ENCODE measurements at regions not wholly inside any gene's neighbourhood (a gene's known extent, or its start where the extent isn't known, plus 50 kb on each side); places are given as distances from the start of the nearest gene placed in this dataset.
A peak's percentile ranks its signal among the peaks of the same experiment; 100 is the strongest.

GRCh38 chr5:124318661-124319060 is 427.8 kb downstream of the ZNF608 start:
- no peaks in the 10 kb centered on the region for H3K36me3 ChIP-seq
- WGBS, 4 donors, result 93 to 97% (median 96%) methylated on average over 1 of the region's 1 CpG
- H3K4me1 ChIP-seq, result no peaks in the 10 kb centered on the region
- TF ChIP-seq POLR2A (IDR thresholded peaks at IDR 0.05) (no peak), CTCF (IDR thresholded peaks at IDR 0.05) (no peak)
- H3K27me3 ChIP-seq, result no peaks in the 10 kb centered on the region
- H3K4me3 ChIP-seq, result no peak overlapping the region
- intact Hi-C loops (cut with DNase I), result no loop called here
- H3K27ac ChIP-seq, result no peak overlapping the region
- H3K9me3 ChIP-seq, result peaks cover 0 to 3% (median 0%) of the 10 kb centered on the region in 12 donors
- no peak for ATAC-seq
- no peak for DNase-seq

GRCh38 chr5:124317451-124317850 is 429.0 kb downstream of the ZNF608 start:
- 86 to 95% (median 90%) methylated on average over 3 of the region's 3 CpGs for WGBS, 4 donors
- TF ChIP-seq POLR2A (IDR thresholded peaks at IDR 0.05), result no peak
- no peak for TF ChIP-seq CTCF (IDR thresholded peaks at IDR 0.05)
- intact Hi-C loops (cut with DNase I), result no loop called here
- Histone ChIP-seq H3K4me3 (no peak overlapping the region), H3K27me3 (no peaks in the 10 kb centered on the region), H3K4me1 (no peaks in the 10 kb centered on the region), H3K9me3 (peaks cover 0 to 3% (median 0%) of the 10 kb centered on the region in 12 donors), H3K27ac (no peak overlapping the region), H3K36me3 (no peaks in the 10 kb centered on the region)
- ATAC-seq, result no peak
- DNase-seq, result no peak

DNA sequence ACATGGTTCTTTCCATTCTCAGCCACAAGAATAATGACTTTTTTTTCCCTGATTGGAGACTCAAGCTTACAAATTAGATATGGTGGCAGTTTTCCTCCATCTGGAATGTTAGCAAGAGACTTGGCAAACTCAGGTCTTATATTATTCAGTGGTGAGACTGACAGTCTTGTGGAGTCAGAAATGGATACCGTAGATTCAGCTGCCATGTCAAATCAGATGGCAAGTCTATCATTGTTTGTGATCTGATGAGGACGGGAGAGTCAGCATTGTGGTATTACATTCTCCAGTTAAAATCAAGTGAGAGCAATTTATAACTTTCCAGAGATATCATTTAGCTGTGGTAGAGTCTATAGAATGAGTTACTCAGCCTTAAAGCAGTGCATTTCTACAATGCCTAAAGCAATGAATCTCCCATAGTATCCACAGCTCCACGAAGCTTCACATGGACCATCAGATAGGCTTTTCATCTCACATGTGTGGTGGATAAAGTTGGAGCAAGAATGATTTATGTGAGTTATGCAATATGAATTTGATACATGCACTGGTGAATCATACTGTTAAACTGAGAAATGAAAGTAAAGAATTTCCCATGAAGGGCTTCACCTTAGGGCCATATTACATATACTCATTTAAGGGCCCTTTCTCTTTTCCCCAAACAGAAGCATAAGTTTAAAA is 430.6 kb downstream of the ZNF608 start:
- DNase-seq (no peak), ATAC-seq (no peak)
- TF ChIP-seq POLR2A (IDR thresholded peaks at IDR 0.05) (no peak), CTCF (IDR thresholded peaks at IDR 0.05) (no peak)
- Histone ChIP-seq H3K27me3 (no peaks in the 10 kb centered on the region), H3K4me3 (no peak overlapping the region), H3K27ac (no peak overlapping the region), H3K9me3 (peaks cover 0 to 3% (median 0%) of the 10 kb centered on the region in 12 donors), H3K36me3 (no peaks in the 10 kb centered on the region), H3K4me1 (no peaks in the 10 kb centered on the region)
- 96 to 98% (median 97%) methylated on average over 3 of the region's 3 CpGs for WGBS, 4 donors
- intact Hi-C loops (cut with DNase I), result no loop called here

DNA sequence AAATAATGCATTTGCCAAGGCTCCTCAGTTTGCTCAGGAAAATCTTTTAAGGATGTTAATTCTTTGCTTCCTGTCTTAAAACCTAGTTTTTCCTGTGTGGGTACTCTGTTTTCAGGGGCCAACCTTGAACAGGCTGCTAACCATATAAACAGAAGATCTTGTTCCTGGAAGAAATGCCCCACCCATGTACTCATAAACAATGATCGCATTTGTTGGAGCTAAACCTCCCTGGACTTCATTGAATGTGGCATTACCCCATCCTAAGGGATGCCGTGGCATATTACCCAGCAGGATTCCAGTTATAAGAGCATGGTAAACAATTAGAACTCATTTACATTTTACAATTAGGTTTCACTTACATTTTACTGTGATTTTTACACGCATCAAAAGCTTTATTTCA is 436.0 kb downstream of the ZNF608 start:
- peaks cover 0 to 14% (median 8%) of the 10 kb centered on the region in 12 donors for H3K4me1 ChIP-seq
- no peaks in the 10 kb centered on the region for H3K36me3 ChIP-seq
- peaks cover 0 to 3% (median 0%) of the 10 kb centered on the region in 12 donors for H3K9me3 ChIP-seq
- intact Hi-C loops (cut with DNase I), result no loop called here
- no peak for TF ChIP-seq POLR2A (IDR thresholded peaks at IDR 0.05)
- no peak for TF ChIP-seq CTCF (IDR thresholded peaks at IDR 0.05)
- no peaks in the 10 kb centered on the region for H3K27me3 ChIP-seq
- no peak for DNase-seq
- ATAC-seq, result peak in 2 of 4 donors; percentile 28 to 45
- no peak overlapping the region for H3K27ac ChIP-seq
- H3K4me3 ChIP-seq, result no peak overlapping the region
- WGBS, 4 donors, result 69 to 78% (median 75%) methylated on average over 3 of the region's 3 CpGs
